Kidney (tissue), 13 donors: ENCODE measurements at regions not wholly inside any gene's neighbourhood (a gene's known extent, or its start where the extent isn't known, plus 50 kb on each side); places are given as distances from the start of the nearest gene placed in this dataset.

Source experiments
- DNase-seq, 5 donors: peaks; one replicate each; pipeline ENCODE4 v3.0.0-alpha.2; 2013 to 2020
- FAIRE-seq: peaks from 2 replicates; lab custom pipeline; 2012; peaks lifted over from hg19 to GRCh38; lab: Jason Lieb, UNC
- H3K27ac ChIP-seq, 2 donors: one replicate each; pipeline ENCODE4 v1.7.0; 2013; ENCODE audit warnings: low read depth in 2 of 2, low read length in 2 of 2, inconsistent platforms in 1 of 2
- H3K27me3 ChIP-seq: one replicate; pipeline ENCODE4 v1.7.1; 2013; ENCODE audit warnings: low read length, inconsistent platforms; ENCODE audit not compliant: control insufficient read depth, insufficient read depth
- H3K36me3 ChIP-seq, 3 donors: one replicate each; pipeline versions ENCODE4 v1.7.0 to v1.7.1; 2013; ENCODE audit warnings: low read length in 3 of 3, control low read depth in 1 of 3, inconsistent platforms in 1 of 3; ENCODE audit not compliant: insufficient read depth in 3 of 3, control insufficient read depth in 2 of 3
- H3K4me1 ChIP-seq, 3 donors: one replicate each; pipeline versions ENCODE4 v1.7.0 to v1.7.1; 2013; ENCODE audit warnings: low read length in 3 of 3, inconsistent platforms in 1 of 3, low read depth in 1 of 3; ENCODE audit not compliant: control insufficient read depth in 2 of 3, insufficient read depth in 2 of 3
- H3K4me3 ChIP-seq, 3 donors: one replicate each; pipeline versions ENCODE4 v1.7.0 to v1.8.1; 2013; ENCODE audit warnings: low read length in 3 of 3, control low read depth in 1 of 3, inconsistent platforms in 1 of 3
- H3K9ac ChIP-seq, 3 donors: one replicate each; pipeline versions ENCODE4 v1.7.0 to v1.7.1; 2013; ENCODE audit warnings: low read length in 3 of 3, control low read depth in 1 of 3, inconsistent platforms in 1 of 3
- H3K9me3 ChIP-seq, 3 donors: one replicate each; pipeline versions ENCODE4 v1.7.0 to v1.7.1; 2013; ENCODE audit warnings: low read length in 3 of 3, control low read depth in 1 of 3, inconsistent platforms in 1 of 3; ENCODE audit not compliant: control insufficient read depth in 2 of 3, insufficient read depth in 1 of 3
- CTCF ChIP-seq: IDR thresholded peaks from 3 replicates; pipeline ENCODE4 v1.5.1; 2012; ENCODE audit warnings: mild to moderate bottlenecking, moderate library complexity, borderline replicate concordance; ENCODE audit not compliant: insufficient read depth; ENCODE audit errors: extremely low read depth
- intact Hi-C: fragments of 100-400 bp; cut with DNase I; formaldehyde crosslinking; loops from one replicate; pipeline ENCODE4 v1.11.1; 2022
- donor health status: control.
- donor health status: control.
- donor health status: control.
- donor health status: control.
- donor health status: control.
- donor health status: DM: yes; HTN: yes; CAD: no.
- donor health status: Normal renal cell carcinoma (clear cell type).

GRCh38 chr2:234580686-234581085 is 83.8 kb upstream of the ARL4C start:
- Histone ChIP-seq H3K4me3 (no peak overlapping the region), H3K4me1 (no peaks in the 10 kb centered on the region), H3K27me3 (no peaks in the 10 kb centered on the region), H3K9ac (no peak overlapping the region), H3K27ac (no peak overlapping the region), H3K36me3 (no peaks in the 10 kb centered on the region), H3K9me3 (peaks cover 0 to 2% (median 0%) of the 10 kb centered on the region in 3 donors)
- TF ChIP-seq CTCF, result no peak
- intact Hi-C loops, result no loop called here
- no peak for DNase-seq
- FAIRE-seq, result no peak

GRCh38 chr2:234579231-234579962 is 82.5 kb upstream of the ARL4C start:
- Histone ChIP-seq H3K27ac (no peak overlapping the region), H3K36me3 (no peaks in the 10 kb centered on the region), H3K4me3 (no peak overlapping the region), H3K27me3 (no peaks in the 10 kb centered on the region), H3K9ac (no peak overlapping the region), H3K9me3 (peaks cover 0 to 2% (median 0%) of the 10 kb centered on the region in 3 donors), H3K4me1 (no peaks in the 10 kb centered on the region)
- no peak for DNase-seq
- intact Hi-C loops, result no loop called here
- no peak for FAIRE-seq
- no peak for TF ChIP-seq CTCF

GRCh38 chr2:234578389-234578788 is 81.5 kb upstream of the ARL4C start:
- Histone ChIP-seq H3K4me3 (no peak overlapping the region), H3K36me3 (no peaks in the 10 kb centered on the region), H3K9me3 (peaks cover 0 to 2% (median 0%) of the 10 kb centered on the region in 3 donors), H3K9ac (no peak overlapping the region), H3K27me3 (no peaks in the 10 kb centered on the region), H3K27ac (no peak overlapping the region), H3K4me1 (no peaks in the 10 kb centered on the region)
- FAIRE-seq (no peak), DNase-seq (no peak)
- TF ChIP-seq CTCF, result no peak
- intact Hi-C loops, result no loop called here
